K562 (cell line): ENCODE measurements at regions not wholly inside any gene's neighbourhood (a gene's known extent, or its start where the extent isn't known, plus 50 kb on each side); places are given as distances from the start of the nearest gene placed in this dataset.

Experiments used
- GABPA ChIP-seq: fragments of 200-800 bp; sonication (Bioruptor generic); conservative IDR thresholded peaks from 2 replicates; pipeline ENCODE4 v1.6.1; 2016; ENCODE audit warnings: low read depth, missing genetic modification characterization, missing compliant biosample characterization
- HIVEP1 ChIP-seq: fragments of 250-450 bp; sonication (Bioruptor Pico); IDR thresholded peaks from 2 replicates; pipeline ENCODE4 v1.4.0; 2020; ENCODE audit warnings: mild to moderate bottlenecking
- SIX5 ChIP-seq, 2 experiments: IDR thresholded peaks; 2 replicates each; pipeline ENCODE4 v1.6.1; 2011; ENCODE audit warnings: low read length in 2 of 2, borderline replicate concordance in 1 of 2, low read depth in 1 of 2, mild to moderate bottlenecking in 1 of 2, moderate library complexity in 1 of 2; ENCODE audit not compliant: insufficient read depth in 1 of 2
- SP2 ChIP-seq: IDR thresholded peaks from 2 replicates; pipeline ENCODE4 v1.6.1; 2011; ENCODE audit warnings: mild to moderate bottlenecking, low read depth, low read length, moderate library complexity; ENCODE audit not compliant: poor library complexity, severe bottlenecking; ENCODE audit errors: extremely low read depth
- ZNF586 ChIP-seq: fragments of 450-650 bp; formaldehyde crosslinking; conservative IDR thresholded peaks from 2 replicates; pipeline ENCODE4 v1.4.0; 2020; ENCODE audit warnings: mild to moderate bottlenecking, moderate library complexity
- TF ChIP-seq, protein P1 (sequence below): fragments of 450-650 bp; IDR thresholded peaks from one replicate; pipeline ENCODE4 v1.6.1; 2018; ENCODE audit warnings: mild to moderate bottlenecking, moderate library complexity; ENCODE audit not compliant: partially characterized antibody
- TF ChIP-seq, protein P2 (sequence below), 2 experiments: fragments of 450-650 bp in 1 of 2; sonication (generic) in 1 of 2; formaldehyde crosslinking in 1 of 2; IDR thresholded peaks; 2 replicates each; pipeline versions ENCODE4 v1.7.1 to v1.9.0; 2016 to 2022; ENCODE audit warnings: inconsistent platforms in 1 of 2, mild to moderate bottlenecking in 1 of 2, missing genetic modification reagents in 1 of 2

DNA sequence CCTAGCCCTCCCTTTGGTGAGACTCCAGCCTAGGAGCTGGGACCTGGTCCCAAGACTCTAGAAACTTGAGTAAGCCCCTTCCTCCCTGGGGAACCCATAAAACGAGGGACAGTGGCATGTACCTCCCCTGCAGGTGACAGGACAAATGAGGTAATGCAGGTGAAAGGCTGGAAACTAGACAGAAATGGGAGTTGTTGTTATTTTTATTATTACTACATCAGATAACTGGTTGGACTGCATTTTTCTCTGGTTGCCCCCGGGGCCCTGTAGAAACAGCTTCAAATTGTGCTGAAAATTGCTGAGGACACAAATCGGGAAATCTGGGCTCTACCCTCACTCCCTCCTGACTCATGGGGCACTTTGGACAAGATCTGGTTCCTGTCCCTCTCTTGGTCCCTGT is 132.3 kb upstream of the WNT4 start (continued):
- TF ChIP-seq ZNF586 (CRISPR knock-in tag) (no peak), SIX5 (IDR thresholded peaks at IDR 0.05; ENCODE audit: borderline replicate concordance in 1 of 2, insufficient read depth in 1 of 2, low read depth in 1 of 2, low read length in 2 of 2) (no peak), GABPA (tag) (no peak), SP2 (no peak), HIVEP1 (no peak)
- TF ChIP-seq, protein P1, sequence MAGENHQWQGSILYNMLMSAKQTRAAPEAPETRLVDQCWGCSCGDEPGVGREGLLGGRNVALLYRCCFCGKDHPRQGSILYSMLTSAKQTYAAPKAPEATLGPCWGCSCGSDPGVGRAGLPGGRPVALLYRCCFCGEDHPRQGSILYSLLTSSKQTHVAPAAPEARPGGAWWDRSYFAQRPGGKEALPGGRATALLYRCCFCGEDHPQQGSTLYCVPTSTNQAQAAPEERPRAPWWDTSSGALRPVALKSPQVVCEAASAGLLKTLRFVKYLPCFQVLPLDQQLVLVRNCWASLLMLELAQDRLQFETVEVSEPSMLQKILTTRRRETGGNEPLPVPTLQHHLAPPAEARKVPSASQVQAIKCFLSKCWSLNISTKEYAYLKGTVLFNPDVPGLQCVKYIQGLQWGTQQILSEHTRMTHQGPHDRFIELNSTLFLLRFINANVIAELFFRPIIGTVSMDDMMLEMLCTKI, result no peak
- TF ChIP-seq, protein P2, sequence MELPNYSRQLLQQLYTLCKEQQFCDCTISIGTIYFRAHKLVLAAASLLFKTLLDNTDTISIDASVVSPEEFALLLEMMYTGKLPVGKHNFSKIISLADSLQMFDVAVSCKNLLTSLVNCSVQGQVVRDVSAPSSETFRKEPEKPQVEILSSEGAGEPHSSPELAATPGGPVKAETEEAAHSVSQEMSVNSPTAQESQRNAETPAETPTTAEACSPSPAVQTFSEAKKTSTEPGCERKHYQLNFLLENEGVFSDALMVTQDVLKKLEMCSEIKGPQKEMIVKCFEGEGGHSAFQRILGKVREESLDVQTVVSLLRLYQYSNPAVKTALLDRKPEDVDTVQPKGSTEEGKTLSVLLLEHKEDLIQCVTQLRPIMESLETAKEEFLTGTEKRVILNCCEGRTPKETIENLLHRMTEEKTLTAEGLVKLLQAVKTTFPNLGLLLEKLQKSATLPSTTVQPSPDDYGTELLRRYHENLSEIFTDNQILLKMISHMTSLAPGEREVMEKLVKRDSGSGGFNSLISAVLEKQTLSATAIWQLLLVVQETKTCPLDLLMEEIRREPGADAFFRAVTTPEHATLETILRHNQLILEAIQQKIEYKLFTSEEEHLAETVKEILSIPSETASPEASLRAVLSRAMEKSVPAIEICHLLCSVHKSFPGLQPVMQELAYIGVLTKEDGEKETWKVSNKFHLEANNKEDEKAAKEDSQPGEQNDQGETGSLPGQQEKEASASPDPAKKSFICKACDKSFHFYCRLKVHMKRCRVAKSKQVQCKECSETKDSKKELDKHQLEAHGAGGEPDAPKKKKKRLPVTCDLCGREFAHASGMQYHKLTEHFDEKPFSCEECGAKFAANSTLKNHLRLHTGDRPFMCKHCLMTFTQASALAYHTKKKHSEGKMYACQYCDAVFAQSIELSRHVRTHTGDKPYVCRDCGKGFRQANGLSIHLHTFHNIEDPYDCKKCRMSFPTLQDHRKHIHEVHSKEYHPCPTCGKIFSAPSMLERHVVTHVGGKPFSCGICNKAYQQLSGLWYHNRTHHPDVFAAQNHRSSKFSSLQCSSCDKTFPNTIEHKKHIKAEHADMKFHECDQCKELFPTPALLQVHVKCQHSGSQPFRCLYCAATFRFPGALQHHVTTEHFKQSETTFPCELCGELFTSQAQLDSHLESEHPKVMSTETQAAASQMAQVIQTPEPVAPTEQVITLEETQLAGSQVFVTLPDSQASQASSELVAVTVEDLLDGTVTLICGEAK (IDR thresholded peaks at IDR 0.05), result no peak
- TF ChIP-seq, protein P2 (CRISPR knock-in tag; IDR thresholded peaks at IDR 0.05), result no peak
